ENCODE measurements at regions not wholly inside any gene's neighbourhood (a gene's known extent, or its start where the extent isn't known, plus 50 kb on each side); places are given as distances from the start of the nearest gene placed in this dataset.

GRCh38 chr1:4380564-4381168 is 273.7 kb upstream of the AJAP1 start:
- H3K4me3 ChIP-seq (ENCODE audit: low read depth, low read length) = no peak overlapping the region
- TF ChIP-seq CTCF (IDR thresholded peaks at IDR 0.05; ENCODE audit: low read depth, low read length, missing control alignments) = no peak
- DNase-seq (ENCODE audit: low read depth) = no peak

GRCh38 chr1:4393191-4393590 is 261.2 kb upstream of the AJAP1 start:
- no peak for TF ChIP-seq CTCF (IDR thresholded peaks at IDR 0.05; ENCODE audit: low read depth, low read length, missing control alignments)
- H3K4me3 ChIP-seq (ENCODE audit: low read depth, low read length) = no peak overlapping the region

GRCh38 chr1:4394366-4394765 is 260.0 kb upstream of the AJAP1 start:
- DNase-seq (ENCODE audit: low read depth) = no peak
- H3K4me3 ChIP-seq (ENCODE audit: low read depth, low read length) = no peak overlapping the region
- no peak for TF ChIP-seq CTCF (IDR thresholded peaks at IDR 0.05; ENCODE audit: low read depth, low read length, missing control alignments)

More at GRCh38 chr1:4393191-4393590, 261.2 kb upstream of the AJAP1 start:
- no peak for DNase-seq (ENCODE audit: low read depth)

DNA sequence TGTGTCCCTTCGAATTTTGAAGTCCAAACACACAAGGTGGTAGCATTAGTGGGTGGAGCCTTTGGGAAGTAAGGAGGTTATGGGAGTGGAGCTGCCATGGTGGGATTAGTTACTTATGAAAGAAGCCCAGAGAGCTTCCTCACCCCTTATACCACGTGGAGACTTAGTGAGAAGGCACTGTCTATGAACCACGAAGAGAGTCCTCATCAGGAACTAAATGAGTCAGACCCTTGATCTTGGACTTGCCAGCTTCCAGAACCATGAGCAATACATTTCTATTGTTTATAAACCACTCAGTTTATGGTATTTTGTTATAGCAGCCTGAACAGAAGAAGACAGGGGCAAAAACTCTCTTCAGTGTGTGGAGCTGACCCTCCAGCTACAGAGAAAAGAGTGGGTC is 259.3 kb upstream of the AJAP1 start:
- DNase-seq (ENCODE audit: low read depth) = no peak
- H3K4me3 ChIP-seq (ENCODE audit: low read depth, low read length) = no peak overlapping the region
- no peak for TF ChIP-seq CTCF (IDR thresholded peaks at IDR 0.05; ENCODE audit: low read depth, low read length, missing control alignments)

- H3K4me3 ChIP-seq (ENCODE audit: low read depth, low read length) = no peak overlapping the region
- DNase-seq (ENCODE audit: low read depth) = no peak
- no peak for TF ChIP-seq CTCF (IDR thresholded peaks at IDR 0.05; ENCODE audit: low read depth, low read length, missing control alignments)
Measured at GRCh38 chr1:4395676-4396075, 258.7 kb upstream of the AJAP1 start.

GRCh38 chr1:4396551-4396950 is 257.9 kb upstream of the AJAP1 start:
- no peak for DNase-seq (ENCODE audit: low read depth)
- no peak for TF ChIP-seq CTCF (IDR thresholded peaks at IDR 0.05; ENCODE audit: low read depth, low read length, missing control alignments)
- no peak overlapping the region for H3K4me3 ChIP-seq (ENCODE audit: low read depth, low read length)

GRCh38 chr1:4397196-4397595 is 257.2 kb upstream of the AJAP1 start:
- no peak for DNase-seq (ENCODE audit: low read depth)
- H3K4me3 ChIP-seq (ENCODE audit: low read depth, low read length) = no peak overlapping the region
- TF ChIP-seq CTCF (IDR thresholded peaks at IDR 0.05; ENCODE audit: low read depth, low read length, missing control alignments) = no peak
